ENCODE measurements at regions not wholly inside any gene's neighbourhood (a gene's known extent, or its start where the extent isn't known, plus 50 kb on each side); places are given as distances from the start of the nearest gene placed in this dataset.
"Not testable (repeated sequence)": the region's sequence is repeated elsewhere in the genome, so short reads cannot be mapped to it uniquely, and the experiment has no call there.

DNA sequence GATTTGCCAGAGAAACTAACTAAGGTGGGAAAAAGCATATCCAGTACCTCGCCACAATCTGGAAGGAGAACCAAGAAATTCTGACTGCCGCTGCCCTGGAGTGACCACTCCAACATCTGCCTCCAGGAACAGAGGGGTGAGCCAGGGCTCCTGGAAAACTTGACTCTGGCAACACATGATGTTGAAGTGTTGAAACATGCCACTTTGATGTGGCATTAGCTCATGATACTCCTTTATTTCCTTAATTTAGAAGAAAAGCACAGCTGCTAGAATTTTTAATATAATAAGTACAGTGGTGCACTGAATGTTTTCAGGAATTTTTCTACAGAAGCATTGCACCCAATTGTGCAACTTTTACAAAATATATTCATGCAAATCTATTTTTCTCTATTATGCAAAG lies 109.9 kb upstream of the BCL6 start:
- no peak for DNase-seq

GRCh38 chr3:187856555-187856954 lies 111.3 kb upstream of the BCL6 start:
- no peak for DNase-seq

DNA sequence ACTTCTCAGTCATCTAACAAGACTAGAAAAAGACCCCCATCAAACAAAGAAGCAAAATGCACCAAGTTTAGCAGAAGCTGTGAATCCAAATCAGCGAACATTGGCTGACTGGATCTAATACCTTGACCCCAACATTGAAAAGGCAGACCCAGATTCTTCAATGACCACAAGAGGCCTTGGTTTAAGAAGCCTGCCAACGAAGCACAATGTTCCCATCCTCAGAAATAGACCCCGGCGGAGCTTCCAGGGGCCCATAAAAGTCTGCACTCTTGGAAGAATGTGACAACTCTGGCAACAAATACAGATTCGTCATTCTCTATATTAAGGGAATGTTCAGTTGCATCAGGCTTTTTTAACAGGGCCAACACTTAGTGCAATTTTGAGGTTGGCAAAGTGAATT lies 112.8 kb upstream of the BCL6 start:
- DNase-seq: no peak

GRCh38 chr3:187858711-187859110 lies 113.4 kb upstream of the BCL6 start:
- DNase-seq: no peak

DNA sequence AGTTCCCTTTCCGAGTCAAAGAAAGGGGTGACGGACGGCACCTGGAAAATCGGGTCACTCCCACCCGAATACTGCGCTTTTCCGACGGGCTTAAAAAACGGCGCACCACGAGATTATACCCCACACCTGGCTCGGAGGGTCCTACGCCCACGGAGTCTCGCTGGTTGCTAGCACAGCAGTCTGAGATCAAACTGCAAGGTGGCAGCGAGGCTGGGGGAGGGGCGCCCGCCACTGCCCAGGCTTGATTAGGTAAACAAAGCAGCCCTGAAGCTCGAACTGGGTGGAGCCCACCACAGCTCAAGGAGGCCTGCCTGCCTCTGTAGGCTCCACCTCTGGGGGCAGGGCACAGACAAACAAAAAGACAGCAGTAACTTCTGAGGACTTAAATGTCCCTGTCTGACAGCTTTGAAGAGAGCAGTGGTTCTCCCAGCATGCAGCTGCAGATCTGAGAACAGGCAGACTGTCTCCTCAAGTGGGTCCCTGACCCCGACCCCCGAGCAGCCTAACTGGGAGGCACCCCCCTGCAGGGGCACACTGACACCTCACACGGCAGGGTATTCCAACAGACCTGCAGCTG lies 117.5 kb upstream of the BCL6 start:
- DNase-seq: not testable (repeated sequence)

DNA sequence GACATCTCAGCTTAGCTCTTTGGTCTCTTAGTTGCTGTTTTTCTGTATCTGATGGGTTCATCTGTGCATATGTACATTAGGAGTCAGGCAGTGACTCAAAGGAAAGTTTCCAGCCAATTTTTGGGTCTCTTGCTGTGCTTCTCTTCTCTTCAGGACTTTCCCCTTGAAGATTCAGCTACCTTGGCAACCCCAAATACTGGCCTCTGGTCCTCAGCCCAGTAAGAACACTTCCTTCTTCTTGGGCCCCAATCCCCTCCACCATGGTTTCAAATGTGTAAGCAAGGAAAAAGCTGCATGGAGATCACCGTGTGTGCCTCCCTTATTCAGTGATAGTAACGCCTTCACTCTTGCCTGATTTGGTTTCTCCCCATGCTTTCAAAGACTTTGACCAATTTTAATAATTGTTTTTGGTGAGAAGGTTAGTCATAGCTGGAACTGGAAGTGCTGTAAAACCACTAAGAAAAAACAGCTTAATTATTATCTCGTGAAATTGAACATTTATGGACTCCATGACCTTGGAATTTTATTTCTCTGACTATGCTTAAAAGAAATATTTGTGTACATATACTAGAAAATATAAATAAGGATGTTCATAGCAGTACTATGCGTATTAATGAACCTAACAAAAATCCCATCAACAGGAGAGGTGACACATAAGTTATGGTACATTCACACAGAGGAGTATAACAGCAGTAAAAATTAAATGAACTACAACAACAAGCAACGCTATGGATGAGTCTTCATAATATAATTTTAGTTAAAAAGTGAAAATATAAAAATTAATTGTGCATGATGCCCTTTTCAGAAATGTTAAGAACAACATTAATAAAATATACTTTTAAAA lies 125.3 kb upstream of the BCL6 start:
- DNase-seq: peak; percentile 28

GRCh38 chr3:187871204-187871591 lies 125.9 kb upstream of the BCL6 start:
- DNase-seq: no peak

GRCh38 chr3:187871848-187872247 lies 126.6 kb upstream of the BCL6 start:
- DNase-seq: no peak

DNA sequence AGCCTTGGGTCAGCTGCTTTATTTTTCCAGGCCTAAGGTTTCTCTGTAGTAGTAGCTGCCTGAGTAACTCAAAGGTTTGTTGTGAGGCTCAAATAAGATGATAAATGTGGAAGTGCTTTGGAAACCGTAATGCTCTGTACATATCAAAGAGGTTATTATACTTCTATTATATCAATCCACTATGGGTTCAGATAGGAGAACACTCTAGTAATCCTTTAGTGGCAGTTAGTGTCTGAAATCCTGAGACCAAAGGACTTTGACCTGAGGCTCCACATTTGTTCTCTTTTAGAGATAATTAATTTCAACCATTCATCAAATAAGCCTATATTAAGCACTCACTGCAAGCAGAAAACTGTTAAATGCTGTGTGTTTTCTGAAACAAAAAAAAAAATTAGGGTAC lies 128.6 kb upstream of the BCL6 start:
- DNase-seq: no peak

DNA sequence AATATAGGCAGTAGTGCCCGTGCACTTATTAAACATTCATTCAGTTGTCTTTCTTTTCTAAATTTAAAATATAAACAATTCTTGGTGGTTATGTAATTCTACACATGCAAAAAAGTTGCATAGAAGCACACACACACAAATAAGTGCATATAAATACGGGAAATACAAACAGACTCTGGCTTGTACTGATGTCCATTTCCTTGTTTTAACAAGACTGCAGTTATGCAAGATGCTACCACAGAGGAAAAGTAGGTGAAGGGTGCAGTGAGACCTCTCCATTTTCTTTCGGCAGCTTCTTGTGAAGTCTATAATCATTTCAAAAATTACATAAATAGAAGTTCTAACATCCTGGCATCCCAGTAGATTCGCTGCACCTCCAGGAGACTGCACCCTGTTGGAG lies 130.6 kb upstream of the BCL6 start:
- no peak for DNase-seq

GRCh38 chr3:187878772-187879518 lies 133.7 kb upstream of the BCL6 start:
- no peak for DNase-seq

DNA sequence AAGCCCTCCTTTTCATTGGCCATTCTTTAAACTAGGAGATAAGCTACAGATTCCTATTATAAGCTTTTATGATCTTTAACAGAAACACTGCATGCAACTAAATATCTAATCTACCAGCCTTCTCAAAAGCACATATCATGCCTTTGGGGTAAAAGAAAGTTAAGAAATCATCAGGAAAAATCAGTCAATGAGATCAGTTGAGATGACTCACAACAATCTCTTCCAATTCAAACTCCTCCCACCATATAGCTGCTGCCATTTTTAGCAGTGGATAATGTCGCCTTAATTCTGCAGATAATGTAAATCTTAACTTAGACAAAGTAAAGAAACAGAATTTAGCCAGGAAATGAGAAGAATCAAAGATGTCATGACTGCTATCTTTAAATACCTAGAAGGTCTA lies 135.2 kb upstream of the BCL6 start:
- DNase-seq: no peak

DNA sequence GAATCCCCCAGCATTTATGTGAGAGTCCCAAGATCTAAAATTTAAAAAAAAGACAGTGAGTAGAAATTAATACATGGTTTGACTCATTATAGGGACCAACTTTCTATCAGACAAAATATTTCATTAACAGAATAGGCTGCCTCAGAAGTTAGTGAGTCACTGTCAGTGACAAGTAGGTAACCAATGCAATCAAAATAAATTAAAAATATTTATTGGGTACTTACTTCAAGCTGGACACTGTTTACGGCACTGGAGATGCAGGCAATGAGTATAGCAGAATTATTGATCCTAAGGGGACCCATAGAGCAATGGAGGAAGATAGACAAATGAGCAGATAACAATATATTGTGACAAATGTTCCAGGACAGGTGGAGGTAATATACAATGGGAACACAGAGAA lies 135.6 kb upstream of the BCL6 start:
- no peak for DNase-seq

DNA sequence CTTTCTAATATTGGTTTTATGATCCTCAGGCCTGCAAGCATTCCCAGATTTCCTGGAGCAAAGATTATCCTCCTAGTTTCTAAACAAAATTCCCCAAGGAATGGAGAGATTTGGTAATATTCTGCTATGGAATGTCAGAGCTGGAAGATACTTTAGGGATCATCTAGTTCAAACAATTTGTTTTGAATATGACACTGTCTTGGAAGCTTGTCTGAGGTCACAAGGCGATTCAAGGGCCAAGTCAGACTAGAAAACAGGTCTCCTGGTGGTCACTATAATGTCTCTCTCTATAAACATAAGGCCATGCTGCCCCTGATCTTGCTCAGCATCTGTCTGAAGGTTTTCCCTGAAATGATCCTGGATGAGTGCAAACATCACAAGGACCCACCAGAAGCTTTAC lies 143.4 kb upstream of the BCL6 start:
- no peak for DNase-seq

GRCh38 chr3:187889106-187889505 lies 143.8 kb upstream of the BCL6 start:
- DNase-seq: no peak

DNA sequence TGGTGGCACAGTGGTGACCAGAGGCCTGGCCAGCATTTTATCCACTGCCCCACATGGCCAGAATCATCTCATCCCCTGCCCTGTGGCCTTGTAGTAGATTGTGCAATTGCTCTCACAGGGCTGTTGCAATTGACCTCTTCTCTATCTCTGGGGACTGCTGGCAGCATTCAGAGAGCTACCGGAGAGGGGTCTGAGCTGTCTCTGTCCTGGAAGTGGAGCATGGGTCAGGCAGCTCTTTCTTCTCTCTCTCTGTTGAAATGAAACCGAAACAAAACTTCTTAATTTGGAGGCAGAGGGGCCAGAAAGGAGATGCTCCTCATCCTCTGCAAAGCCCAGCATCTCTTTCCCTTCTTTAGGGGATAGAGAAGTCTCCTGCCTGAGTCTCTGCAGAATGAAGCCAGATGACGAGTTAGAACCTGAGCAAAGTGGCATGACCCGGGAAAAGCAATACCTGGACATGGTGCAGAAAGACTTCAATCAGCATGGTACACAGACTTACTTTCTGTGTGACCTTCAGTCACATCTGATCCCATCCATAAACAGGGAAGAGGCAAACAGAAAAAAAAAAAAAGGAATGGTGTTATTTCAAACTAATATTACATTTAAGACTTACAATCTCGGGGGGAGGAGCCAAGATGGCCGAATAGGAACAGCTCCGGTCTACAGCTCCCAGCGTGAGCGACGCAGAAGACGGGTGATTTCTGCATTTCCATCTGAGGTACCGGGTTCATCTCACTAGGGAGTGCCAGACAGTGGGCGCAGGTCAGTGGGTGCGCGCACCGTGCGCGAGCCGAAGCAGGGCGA lies 144.5 kb upstream of the BCL6 start:
- DNase-seq: no peak

DNA sequence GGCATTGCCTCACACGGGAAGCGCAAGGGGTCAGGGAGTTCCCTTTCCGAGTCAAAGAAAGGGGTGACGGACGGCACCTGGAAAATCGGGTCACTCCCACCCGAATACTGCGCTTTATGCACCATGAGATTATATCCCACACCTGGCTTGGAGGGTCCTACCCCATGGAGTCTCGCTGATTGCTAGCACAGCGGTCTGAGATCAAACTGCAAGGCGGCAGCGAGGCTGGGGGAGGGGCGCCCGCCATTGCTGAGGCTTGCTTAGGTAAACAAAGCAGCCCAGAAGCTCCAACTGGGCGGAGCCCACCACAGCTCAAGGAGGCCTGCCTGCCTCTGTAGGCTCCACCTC lies 145.1 kb upstream of the BCL6 start:
- not testable (repeated sequence) for DNase-seq

DNA sequence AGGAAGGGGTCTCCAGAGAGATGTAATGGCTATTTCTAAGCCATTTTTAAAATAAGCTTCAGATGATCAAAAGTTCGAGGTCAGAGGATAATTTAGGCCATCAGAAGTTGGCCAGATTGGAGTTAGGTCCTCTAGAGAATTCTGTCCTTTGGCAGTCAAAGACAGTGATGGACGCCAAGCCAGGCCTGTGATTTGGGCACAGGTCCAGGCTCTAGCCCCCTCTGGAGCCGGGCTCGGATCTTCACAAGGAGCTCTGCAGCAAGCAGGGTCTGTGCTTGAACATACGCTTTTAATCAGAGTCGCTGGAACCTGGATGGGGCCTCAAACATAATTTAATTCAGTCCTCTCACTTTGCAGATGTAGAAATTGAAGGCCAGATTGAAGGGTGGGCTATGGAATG lies 151.4 kb upstream of the BCL6 start:
- DNase-seq: no peak

- no peak for DNase-seq
These were observed 154.0 kb upstream of the BCL6 start for GRCh38 chr3:187899246-187899645.

DNA sequence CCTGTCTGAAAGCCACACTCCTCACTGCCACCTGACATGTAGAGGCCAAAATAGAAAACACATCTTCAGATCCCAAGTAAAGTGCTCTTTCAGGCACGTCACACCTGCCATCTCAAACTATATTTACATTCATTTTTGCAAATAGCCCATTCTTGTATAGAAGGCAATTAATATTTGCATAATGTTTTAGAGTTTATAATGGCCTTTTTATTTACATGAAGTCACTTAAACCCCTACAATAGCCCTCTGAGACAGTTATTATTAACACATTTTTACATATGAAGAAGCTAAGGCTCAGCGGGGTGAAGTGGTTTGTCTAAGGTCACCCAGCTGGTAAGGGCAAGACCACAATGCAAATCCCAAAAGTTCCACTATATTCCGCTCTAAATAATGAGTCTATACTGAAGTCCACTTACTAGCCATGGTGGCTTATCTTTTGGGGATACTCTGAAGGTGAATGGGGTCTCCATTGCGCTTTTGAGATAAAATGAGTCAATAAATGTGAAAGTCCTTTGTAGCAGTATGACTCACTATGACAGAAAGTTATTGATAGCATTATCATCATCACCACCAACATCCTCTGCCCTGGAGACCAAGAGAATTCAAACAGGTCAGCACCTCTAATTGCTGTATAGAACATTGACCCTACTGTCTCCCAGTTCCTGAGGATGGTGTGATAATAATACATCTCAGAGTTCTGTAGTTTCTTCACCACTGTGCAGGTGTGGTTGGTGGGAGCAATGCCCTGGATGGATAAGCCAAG lies 155.9 kb upstream of the BCL6 start:
- no peak for DNase-seq

- DNase-seq: no peak
These were observed 156.8 kb upstream of the BCL6 start for GRCh38 chr3:187902041-187902471.

DNA sequence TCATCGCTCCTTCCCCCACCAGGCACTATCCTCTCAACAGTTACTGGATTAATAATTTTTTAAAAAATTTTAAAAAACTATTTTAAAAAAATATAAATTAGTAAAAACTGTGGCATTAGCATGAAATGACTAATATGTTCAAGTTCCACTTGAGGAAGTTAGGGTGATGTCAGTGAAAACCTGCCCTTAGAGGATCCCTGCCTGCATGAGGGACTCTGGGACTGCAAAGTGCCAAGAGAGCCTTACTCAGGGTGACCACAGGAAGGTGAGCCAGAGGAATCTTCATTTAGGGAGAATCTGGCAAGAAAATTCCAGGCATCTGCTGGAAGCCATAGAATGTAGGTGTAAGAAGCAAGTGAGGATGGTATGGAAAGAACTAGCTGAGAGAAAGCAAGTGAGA lies 157.7 kb upstream of the BCL6 start:
- no peak for DNase-seq

DNA sequence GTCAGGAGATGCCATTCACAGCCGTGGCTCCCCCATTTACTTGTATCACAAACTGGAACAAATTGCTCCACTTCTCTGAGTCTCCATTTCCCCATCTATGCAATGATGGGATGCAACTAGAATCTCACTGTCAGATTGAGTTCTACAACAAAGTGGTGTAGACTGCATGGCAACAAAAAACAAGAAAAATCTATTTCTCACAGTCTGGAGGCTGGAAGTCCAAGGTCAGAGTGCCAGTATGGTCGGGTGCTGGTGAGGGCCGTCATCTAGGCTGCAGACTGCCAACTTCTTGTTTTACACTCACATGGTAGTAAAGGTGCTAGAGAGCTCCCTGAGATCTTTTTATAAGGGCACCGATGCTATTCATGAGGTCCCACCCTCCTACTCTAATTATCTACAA lies 158.4 kb upstream of the BCL6 start:
- no peak for DNase-seq

All from stimulated activated CD4-positive, alpha-beta T cell treated with anti-CD3 and anti-CD28 coated beads, Interleukin-1b, Interleukin-23, amount 100 ng/mL, for 48 hours (primary cell).